CD4-positive, alpha-beta T cell treated with Interleukin-2 at 100 ng/mL for 4 hours (primary cell): ENCODE measurements at regions not wholly inside any gene's neighbourhood (a gene's known extent, or its start where the extent isn't known, plus 50 kb on each side); places are given as distances from the start of the nearest gene placed in this dataset.

ENCODE experiments used
- DNase-seq: peaks from one replicate; pipeline ENCODE4 v3.0.0-alpha.2; 2020; ENCODE audit warnings: low spot score

DNA sequence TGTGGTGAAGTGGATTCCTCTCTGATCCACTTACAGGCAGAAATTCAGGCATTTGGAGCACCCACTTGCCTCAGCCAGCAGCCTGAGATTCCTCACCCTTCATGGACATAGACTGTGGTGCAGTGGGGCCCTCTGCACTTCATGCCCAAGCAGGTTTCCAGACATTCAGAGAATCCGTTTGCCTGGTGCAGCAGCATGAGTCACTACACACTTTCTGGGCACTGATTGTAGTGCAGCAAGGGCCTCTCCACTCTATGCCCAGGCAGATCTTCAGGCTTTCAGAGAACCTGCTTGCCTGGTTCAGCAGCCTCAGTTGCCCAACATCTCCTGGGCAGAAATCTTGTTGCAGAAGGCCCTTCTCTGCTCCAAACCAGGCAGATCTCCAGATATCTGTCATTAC is 920.9 kb downstream of the SLITRK5 start:
- no peak for DNase-seq

DNA sequence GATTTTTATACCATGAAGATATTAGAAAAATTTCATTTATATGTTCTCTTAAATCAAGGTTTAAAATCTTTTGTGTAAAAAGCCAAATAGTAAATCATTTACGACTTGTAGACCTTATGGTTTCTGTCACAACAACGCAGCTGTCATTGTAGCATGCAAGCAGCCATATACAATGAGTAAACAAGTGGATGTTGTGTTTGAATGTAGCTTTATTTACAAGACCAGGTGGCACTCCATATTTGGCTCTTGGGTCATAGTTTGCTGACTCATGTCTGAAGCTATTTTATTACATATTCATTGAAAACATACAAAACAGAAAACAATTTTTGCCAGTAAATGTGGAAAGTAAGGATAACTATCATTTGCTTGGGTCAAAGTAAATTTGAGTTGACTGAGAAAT is 930.8 kb downstream of the SLITRK5 start:
- DNase-seq: no peak

- DNase-seq: no peak
Measured at GRCh38 chr13:88602786-88603777, 931.9 kb downstream of the SLITRK5 start.

GRCh38 chr13:88617176-88617575 is 946.0 kb downstream of the SLITRK5 start:
- no peak for DNase-seq

DNA sequence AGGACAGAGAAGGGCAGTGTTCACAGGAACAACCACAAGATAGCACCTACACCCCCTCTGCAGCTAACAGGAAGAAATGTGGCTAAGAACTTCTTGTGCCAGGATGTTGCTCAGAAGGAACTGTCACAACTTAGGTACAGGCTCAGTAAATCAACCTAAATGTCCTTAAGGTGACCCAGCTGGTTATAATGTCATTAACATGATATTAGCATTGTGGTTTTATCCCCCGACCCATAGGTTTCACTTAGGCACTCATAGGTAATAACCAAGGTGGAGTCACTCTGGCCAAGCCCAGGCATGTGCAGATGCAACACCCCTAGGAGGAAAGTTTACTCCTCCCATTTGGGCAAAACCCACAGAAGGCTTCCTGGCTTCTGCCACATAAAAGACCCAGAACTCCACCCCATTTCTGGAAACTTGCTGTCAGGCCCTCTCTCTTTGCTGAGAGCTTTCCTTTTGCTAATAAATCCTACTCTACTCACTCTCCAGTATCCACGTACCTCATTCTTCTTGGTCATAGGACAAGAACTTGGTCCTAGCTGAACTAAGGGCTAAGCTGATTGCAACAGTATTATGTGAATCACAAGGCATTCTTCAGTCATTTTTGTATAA is 951.3 kb downstream of the SLITRK5 start:
- peak; percentile 8 for DNase-seq

- DNase-seq: no peak
Measured at GRCh38 chr13:88623150-88623549, 952.0 kb downstream of the SLITRK5 start.

DNA sequence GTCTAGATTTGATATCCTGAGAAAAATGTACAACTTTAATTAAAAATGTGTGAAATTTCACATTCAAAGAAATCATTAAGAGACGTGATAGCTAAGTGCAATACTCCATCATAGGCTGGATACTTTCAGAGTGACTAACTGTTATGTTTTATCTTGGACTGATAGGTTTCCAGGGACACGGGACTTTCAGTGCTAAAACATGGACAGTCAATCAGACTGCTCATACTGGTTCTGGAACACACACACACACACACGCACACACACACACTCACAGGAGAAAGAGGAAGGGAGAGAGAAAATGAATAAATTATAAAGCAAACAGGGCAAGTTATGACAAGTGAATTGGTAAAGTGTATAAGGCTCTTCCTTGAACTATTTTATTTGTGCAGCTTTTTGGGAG is 955.9 kb downstream of the SLITRK5 start:
- DNase-seq: no peak

GRCh38 chr13:88628882-88629281 is 957.7 kb downstream of the SLITRK5 start:
- DNase-seq: no peak

DNA sequence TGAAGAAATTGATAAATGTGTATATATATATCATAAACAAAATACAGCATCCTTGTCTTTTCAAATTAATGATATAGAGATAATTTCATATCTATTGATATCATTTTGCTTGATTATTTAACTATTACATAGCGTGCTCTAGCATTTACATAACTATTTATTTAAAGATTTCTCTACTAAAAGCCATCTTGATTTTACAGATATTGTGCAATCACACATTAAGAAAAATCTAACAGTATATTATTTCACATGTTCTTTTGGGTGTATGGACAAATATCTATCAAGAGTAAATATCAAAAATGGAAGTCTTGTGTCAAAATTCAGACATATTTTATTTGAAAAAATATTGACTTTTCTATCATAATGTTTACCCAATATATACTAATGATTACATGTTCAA is 966.8 kb downstream of the SLITRK5 start:
- DNase-seq: no peak

- DNase-seq: no peak
Measured at GRCh38 chr13:88643233-88643632, 972.1 kb downstream of the SLITRK5 start.

- no peak for DNase-seq
Measured at GRCh38 chr13:88648598-88649373, 977.6 kb downstream of the SLITRK5 start.

DNA sequence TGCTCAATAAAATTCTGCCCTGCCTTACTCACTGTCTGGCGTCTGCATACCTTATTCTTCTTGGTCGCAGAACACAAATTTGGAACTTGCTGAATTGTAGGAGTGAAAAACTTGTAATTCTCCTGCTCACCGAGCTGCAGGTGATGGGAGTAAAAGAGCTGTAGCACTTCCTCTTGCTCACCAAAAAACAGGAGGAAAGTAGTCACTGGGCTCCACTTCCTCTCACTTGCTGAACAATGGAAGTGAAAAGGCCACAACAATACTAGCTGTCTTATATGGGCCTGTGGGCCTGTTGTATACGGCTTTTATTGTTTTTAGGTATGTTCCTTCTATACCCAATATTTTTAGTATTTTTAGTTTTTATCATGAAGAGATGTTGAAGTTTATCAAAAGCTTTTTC is 978.7 kb downstream of the SLITRK5 start:
- DNase-seq: no peak

DNA sequence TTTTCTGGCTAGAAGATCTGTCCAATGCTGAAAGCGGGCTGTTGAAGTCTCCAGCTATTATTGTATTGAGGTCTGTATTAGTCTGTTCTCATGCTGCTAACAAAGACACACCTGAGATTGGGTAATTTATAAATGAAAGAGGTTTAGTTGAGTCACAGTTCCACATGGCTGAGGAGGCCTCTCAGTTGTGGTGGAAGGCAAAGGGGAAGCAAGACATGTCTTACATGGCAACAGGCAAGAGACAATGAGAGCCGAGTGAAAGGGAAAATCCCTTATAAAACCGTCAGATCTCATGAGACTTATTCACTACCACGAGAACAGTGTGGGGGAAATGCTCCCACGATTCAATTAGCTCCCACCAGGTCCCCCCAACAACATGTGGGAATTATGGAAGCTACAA is 980.4 kb downstream of the SLITRK5 start:
- DNase-seq: no peak

- DNase-seq: no peak
Measured at GRCh38 chr13:88656751-88657150, 985.6 kb downstream of the SLITRK5 start.

- no peak for DNase-seq
Measured at GRCh38 chr13:88670509-88670908, 999.3 kb downstream of the SLITRK5 start.

- DNase-seq: no peak
Measured at GRCh38 chr13:88674841-88675240, 1003.7 kb downstream of the SLITRK5 start.

GRCh38 chr13:88675347-88675996 is 1004.3 kb downstream of the SLITRK5 start:
- no peak for DNase-seq

DNA sequence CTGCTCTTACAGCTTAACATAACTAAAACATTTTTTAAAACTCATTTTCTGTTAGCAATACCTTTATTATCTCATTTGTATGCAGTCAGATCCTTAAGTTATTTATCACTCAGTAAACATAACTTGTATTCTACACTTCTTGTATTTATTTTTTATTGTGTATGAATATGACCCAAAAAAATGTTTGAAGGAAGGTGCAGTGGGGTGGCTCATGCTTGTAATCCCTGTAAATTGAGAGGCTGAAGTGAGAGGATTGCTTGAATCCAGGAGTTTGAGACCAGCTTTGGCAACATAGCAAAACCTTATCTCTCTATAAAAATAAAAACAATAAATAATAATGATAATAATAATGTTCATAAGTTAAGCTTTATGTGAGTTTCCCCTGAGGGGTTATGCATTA is 1004.8 kb downstream of the SLITRK5 start:
- no peak for DNase-seq

DNA sequence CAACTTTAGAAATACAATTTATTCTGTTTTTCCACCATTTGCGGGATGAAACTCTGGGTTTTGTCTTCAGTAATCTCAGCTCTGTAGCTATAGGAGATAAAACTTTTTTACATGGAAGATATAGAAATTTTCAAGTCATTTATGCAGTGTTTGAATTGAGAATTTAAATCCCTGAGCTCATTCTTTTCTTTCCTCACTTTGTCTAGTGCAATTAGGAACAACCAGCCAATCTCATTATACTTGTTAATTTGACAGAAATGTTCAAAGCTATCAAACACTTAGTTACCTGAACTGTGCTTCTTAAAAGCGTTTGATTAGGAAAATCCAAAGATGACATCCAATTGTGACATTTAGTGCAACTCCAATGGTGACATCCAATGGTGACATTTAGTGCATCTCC is 1014.3 kb downstream of the SLITRK5 start:
- DNase-seq: no peak

DNA sequence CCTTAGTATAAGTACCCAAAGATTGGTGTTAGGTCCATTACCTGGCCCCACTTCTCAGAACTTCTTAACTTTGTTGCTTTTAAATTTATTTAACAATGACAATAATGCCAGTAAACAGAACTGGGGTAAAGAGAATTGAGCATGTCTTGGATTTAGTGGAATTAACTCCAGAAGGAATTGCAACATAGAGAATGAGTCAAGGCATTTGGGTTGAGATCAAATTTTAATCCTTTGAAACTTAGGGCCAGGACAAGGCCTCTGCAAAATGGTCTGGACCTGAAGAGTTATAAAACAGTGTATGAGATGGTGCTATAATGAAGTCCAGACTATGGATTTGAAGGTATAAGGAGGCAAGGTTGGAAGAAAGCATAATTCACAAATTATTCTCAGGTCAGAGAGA is 1030.4 kb downstream of the SLITRK5 start:
- no peak for DNase-seq

DNA sequence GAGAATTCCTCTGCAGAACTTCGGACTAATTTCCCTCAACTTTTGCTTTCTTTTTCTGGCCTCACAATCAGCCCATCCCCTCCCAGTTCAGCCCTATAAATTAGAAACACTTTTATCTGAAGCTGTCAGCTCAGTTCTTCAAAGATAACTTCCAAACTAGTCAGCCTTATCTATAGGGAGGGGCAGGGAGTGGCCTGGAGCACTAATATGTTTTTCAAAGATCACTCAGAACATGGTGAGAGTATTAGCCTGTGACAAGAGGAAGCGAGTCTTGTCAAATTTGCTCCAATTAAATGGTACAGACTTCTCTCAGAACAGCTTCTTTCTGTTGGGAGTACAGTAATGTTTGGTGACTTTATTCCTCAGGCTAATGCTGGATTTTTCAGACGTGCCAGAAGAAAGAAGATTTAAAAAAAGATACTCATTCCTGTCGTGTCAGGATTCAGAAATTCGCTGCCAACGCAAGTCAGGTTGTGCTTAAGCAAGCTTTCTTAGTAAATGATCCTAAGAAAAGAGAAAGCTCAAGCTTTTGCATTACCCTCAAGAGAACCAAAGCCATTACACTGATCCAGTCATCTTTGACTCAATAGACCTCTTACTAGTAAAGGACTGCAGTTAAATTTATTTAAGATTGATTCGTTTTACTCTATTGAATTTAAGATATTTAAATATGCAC is 1033.6 kb downstream of the SLITRK5 start:
- DNase-seq: no peak

- no peak for DNase-seq
Measured at GRCh38 chr13:88707646-88708045, 1036.5 kb downstream of the SLITRK5 start.
